MCF 10A (cell line): ENCODE measurements at regions not wholly inside any gene's neighbourhood (a gene's known extent, or its start where the extent isn't known, plus 50 kb on each side); places are given as distances from the start of the nearest gene placed in this dataset.

ENCODE experiments used
- BruUV-seq: library from RNA; stranded (reverse); fragments of 400-500 nt; replicated peaks from 2 replicates; lab custom pipeline; 2021; lab: Mats Ljungman, UMichigan
- CTCF ChIA-PET: fragments of 300-600 bp; sonication (Branson Sonifier 250); formaldehyde crosslinking; extraction: SDS; loops from one replicate; lab custom pipeline; 2021; ENCODE audit warnings: antibody characterized with exemption, inconsistent platforms; lab: Yijun Ruan, JAX
- POLR2A ChIA-PET: fragments of 300-600, 350-650 bp; sonication (Branson Sonifier 250); formaldehyde crosslinking; extraction: SDS; loops from one replicate; lab custom pipeline; 2020; ENCODE audit warnings: antibody characterized with exemption, inconsistent platforms; lab: Yijun Ruan, JAX
- DNase-seq: peaks from one replicate; pipeline ENCODE4 v3.0.0-alpha.2; 2018; ENCODE audit not compliant: unreplicated experiment
- H3K27ac Mint-ChIP-seq: one replicate; pipeline ENCODE4 v1.8.0; 2022; ENCODE audit warnings: mild to moderate bottlenecking, low read depth, mixed read lengths; ENCODE audit not compliant: unreplicated experiment
- H3K27me3 Mint-ChIP-seq: one replicate; pipeline ENCODE4 v1.8.0; 2022; ENCODE audit warnings: mixed read lengths; ENCODE audit not compliant: insufficient read depth, unreplicated experiment
- H3K36me3 Mint-ChIP-seq: one replicate; pipeline ENCODE4 v1.8.0; 2022; ENCODE audit warnings: mild to moderate bottlenecking, moderate library complexity, mixed read lengths; ENCODE audit not compliant: insufficient read depth, unreplicated experiment
- H3K4me1 Mint-ChIP-seq: one replicate; pipeline ENCODE4 v1.8.0; 2022; ENCODE audit warnings: mixed read lengths; ENCODE audit not compliant: insufficient read depth, unreplicated experiment
- H3K4me3 Mint-ChIP-seq: one replicate; pipeline ENCODE4 v1.8.0; 2022; ENCODE audit warnings: mild to moderate bottlenecking, moderate library complexity, mixed read lengths; ENCODE audit not compliant: unreplicated experiment
- H3K9me3 Mint-ChIP-seq: one replicate; pipeline ENCODE4 v1.8.0; 2022; ENCODE audit warnings: mixed read lengths; ENCODE audit not compliant: unreplicated experiment
- CTCF ChIP-seq: fragments of 200-600 bp; IDR thresholded peaks from one replicate; pipeline ENCODE4 v1.8.0; 2022; ENCODE audit warnings: antibody characterized with exemption, mild to moderate bottlenecking; ENCODE audit not compliant: unreplicated experiment
- intact Hi-C: fragments of 100-400 bp; cut with micrococcal nuclease; formaldehyde crosslinking; loops from 2 replicates; pipeline ENCODE4 v1.14.1; 2022

GRCh38 chr2:18412980-18413675, 147.3 kb downstream of the RDH14 start:
- Mint-ChIP-seq H3K36me3 (no peaks in the 10 kb centered on the region), H3K27ac (no peak overlapping the region), H3K4me1 (peaks cover 16% of the 10 kb centered on the region), H3K27me3 (no peaks in the 10 kb centered on the region), H3K9me3 (no peaks in the 10 kb centered on the region), H3K4me3 (no peak overlapping the region)
- DNase-seq, result peak; percentile 9
- no TSS peak for BruUV-seq
- ChIA-PET CTCF (interaction anchor here (0.6 to 4.1 kb wide), 4 partner anchors 13 to 39 kb away, joined by 3 to 24 read pairs (median 4); no protein-coding TSS in a partner anchor), POLR2A (interaction anchor here (0.6 to 1.6 kb wide), 4 partner anchors 9 to 935 kb away, joined by 3 to 4 read pairs (median 3); no protein-coding TSS in a partner anchor)
- intact Hi-C loops, result no loop called here
- no peak for TF ChIP-seq CTCF

- Mint-ChIP-seq H3K4me1 (peaks cover 16% of the 10 kb centered on the region), H3K36me3 (no peaks in the 10 kb centered on the region), H3K9me3 (no peaks in the 10 kb centered on the region), H3K4me3 (no peak overlapping the region), H3K27me3 (no peaks in the 10 kb centered on the region), H3K27ac (no peak overlapping the region)
- ChIA-PET CTCF (interaction anchor here (0.7 to 4.1 kb wide), 3 partner anchors 9 to 24 kb away, joined by 3 to 24 read pairs (median 5); no protein-coding TSS in a partner anchor), POLR2A (no interaction called here)
- BruUV-seq, result no TSS peak
- no peak for TF ChIP-seq CTCF
- intact Hi-C loops, result no loop called here
- no peak for DNase-seq
Measured at GRCh38 chr2:18411626-18412025, 148.8 kb downstream of the RDH14 start.

DNA sequence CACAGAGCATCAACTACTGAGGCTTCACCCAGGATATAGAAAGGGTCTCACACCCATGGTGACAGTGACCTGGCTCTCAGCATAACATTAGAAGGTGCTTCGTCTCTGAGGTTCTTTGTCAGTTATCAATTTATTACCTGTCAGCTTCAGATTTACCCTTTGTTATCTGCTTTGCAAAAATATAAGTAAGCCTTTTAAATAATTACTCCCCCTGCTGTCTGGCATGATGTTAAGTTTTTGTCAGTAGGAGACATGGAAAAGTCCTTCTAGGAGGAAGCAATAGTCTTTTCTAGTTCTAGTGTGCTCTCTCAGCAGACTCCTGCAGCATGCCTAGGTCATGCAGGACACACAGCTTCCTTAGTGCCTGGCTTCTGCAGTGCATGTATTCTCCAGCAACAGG, 149.9 kb downstream of the RDH14 start:
- DNase-seq, result no peak
- ChIA-PET CTCF (interaction anchor here (0.6 to 4.1 kb wide), 6 partner anchors 19 to 853 kb away, joined by 3 to 24 read pairs (median 4); no protein-coding TSS in a partner anchor), POLR2A (interaction anchor here (0.6 kb wide), 1 partner anchor 8 kb away, joined by 4 read pairs; no protein-coding TSS in a partner anchor)
- Mint-ChIP-seq H3K4me3 (no peak overlapping the region), H3K9me3 (no peaks in the 10 kb centered on the region), H3K36me3 (no peaks in the 10 kb centered on the region), H3K27ac (no peak overlapping the region), H3K27me3 (no peaks in the 10 kb centered on the region), H3K4me1 (peaks cover 16% of the 10 kb centered on the region)
- BruUV-seq, result no TSS peak
- intact Hi-C loops, result no loop called here
- no peak for TF ChIP-seq CTCF

- no peaks in the 10 kb centered on the region for H3K36me3 Mint-ChIP-seq
- no peaks in the 10 kb centered on the region for H3K27me3 Mint-ChIP-seq
- no peak overlapping the region for H3K27ac Mint-ChIP-seq
- TF ChIP-seq CTCF, result no peak
- POLR2A ChIA-PET, result no interaction called here
- no peak for DNase-seq
- intact Hi-C loops, result no loop called here
- peaks cover 6% of the 10 kb centered on the region for H3K4me1 Mint-ChIP-seq
- no peak overlapping the region for H3K4me3 Mint-ChIP-seq
- no TSS peak for BruUV-seq
- H3K9me3 Mint-ChIP-seq, result no peaks in the 10 kb centered on the region
- CTCF ChIA-PET, result interaction anchor here (1.2 kb wide), 1 partner anchor 20 kb away, joined by 6 read pairs; no protein-coding TSS in a partner anchor
Measured at GRCh38 chr2:18408638-18409037, 151.8 kb downstream of the RDH14 start.
